B cell (primary cell): ENCODE measurements at regions not wholly inside any gene's neighbourhood (a gene's known extent, or its start where the extent isn't known, plus 50 kb on each side); places are given as distances from the start of the nearest gene placed in this dataset.

ENCODE experiments used
- CTCF ChIP-seq: fragments of 200-600 bp; IDR thresholded peaks from one replicate; pipeline ENCODE4 v1.8.0; 2022; ENCODE audit warnings: antibody characterized with exemption, mild to moderate bottlenecking
- EZH2 ChIP-seq: IDR thresholded peaks from 2 replicates; pipeline ENCODE4 v1.6.1; 2012; ENCODE audit warnings: borderline replicate concordance, low read depth, mild to moderate bottlenecking, moderate library complexity, low read length; ENCODE audit not compliant: insufficient read depth, poor library complexity, severe bottlenecking

- TF ChIP-seq CTCF (no peak), EZH2 (no peak)
These were observed 115.8 kb upstream of the TMEM168 start for GRCh38 chr7:112905950-112906349.
